ENCODE measurements at regions not wholly inside any gene's neighbourhood (a gene's known extent, or its start where the extent isn't known, plus 50 kb on each side); places are given as distances from the start of the nearest gene placed in this dataset.

DNA sequence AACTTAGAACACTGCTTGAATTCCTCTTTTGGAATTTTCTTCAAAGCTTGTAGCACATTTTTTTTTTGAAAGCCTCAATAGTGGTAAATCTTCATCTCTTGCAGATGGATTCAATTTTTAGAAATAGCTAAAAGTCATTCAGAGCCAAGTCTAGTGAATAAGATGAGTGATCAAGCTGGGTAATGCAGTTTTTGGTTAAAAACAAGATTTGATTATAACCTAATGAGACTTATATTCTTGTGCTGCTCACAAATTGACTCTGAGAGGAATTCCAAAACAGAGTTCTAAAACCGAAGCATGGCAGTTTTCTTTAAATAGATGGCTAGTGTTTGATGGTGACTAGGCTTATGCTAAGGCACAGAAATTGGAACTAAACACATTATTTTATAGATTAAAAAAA lies 2072.6 kb upstream of the CELF4 start:
- no TSS peak for BruUV-seq (replicated peaks)
- no peak for FAIRE-seq
- CTCF ChIA-PET = no interaction called here

DNA sequence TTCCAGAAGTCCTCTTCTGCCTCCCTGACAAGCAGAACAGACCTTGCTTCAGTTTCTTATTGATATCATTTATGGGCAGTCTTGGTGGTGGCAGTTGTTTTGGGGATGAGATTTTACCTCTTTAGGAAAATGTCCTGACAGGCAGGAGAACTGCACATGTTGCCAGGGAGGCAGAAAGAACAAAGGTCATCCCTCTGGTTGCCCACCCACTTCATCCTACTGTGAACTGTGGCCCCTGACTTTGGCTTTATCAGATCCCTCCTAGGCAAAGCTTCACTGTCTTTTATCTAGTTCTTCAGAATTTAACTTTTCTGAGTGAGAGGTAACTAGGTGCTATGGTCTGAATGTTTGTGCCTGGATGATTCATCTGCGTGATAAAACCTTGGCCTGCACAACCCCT lies 2071.3 kb upstream of the CELF4 start:
- CTCF ChIA-PET = no interaction called here
- no peaks in the 10 kb centered on the region for H4K20me1 ChIP-seq (replicated peaks; ENCODE audit: control insufficient read depth, extremely low read depth, insufficient read depth, low read length)
- dilution Hi-C loops (cut with MboI; ENCODE audit: extremely low pct_ligation_motif_present, low sequenced_read_pairs) = no loop called here

More for the DNA sequence above, 2072.6 kb upstream of the CELF4 start:
- dilution Hi-C loops (cut with MboI; ENCODE audit: extremely low pct_ligation_motif_present, low sequenced_read_pairs) (no loop called here), intact Hi-C loops (cut with micrococcal nuclease) (no loop called here)
- POLR2A ChIA-PET = no interaction called here
- no peaks in the 10 kb centered on the region for H3K4me1 ChIP-seq (ENCODE audit: control insufficient read depth, extremely low read depth, insufficient read depth, low read length)
- H3K27me3 ChIP-seq (ENCODE audit: control insufficient read depth in 2 of 2, insufficient read depth in 2 of 2, low read length in 2 of 2) = no peaks in the 10 kb centered on the region
- no peak overlapping the region for H3K4me2 ChIP-seq (ENCODE audit: insufficient read depth, low read length)
- no peak overlapping the region for H3K4me3 ChIP-seq (replicated peaks in 1 of 3; ENCODE audit: insufficient read depth in 1 of 3, low read depth in 1 of 3, low read length in 3 of 3)
- no peak overlapping the region for H3K9ac ChIP-seq (replicated peaks; ENCODE audit: extremely low read depth, insufficient read depth, low read length)
- H3K9me3 ChIP-seq (replicated peaks; ENCODE audit: control insufficient read depth, insufficient read depth, low read length) = no peaks in the 10 kb centered on the region
- DNase-seq (ENCODE audit: low read depth, low spot score) = no peak
- H3K79me2 ChIP-seq (ENCODE audit: control insufficient read depth, insufficient read depth, low read length) = no peaks in the 10 kb centered on the region
- no peaks in the 10 kb centered on the region for H4K20me1 ChIP-seq (replicated peaks; ENCODE audit: control insufficient read depth, extremely low read depth, insufficient read depth, low read length)
- no peaks in the 10 kb centered on the region for H3K9me1 ChIP-seq (replicated peaks; ENCODE audit: control insufficient read depth, extremely low read depth, insufficient read depth, low read length)
- no peaks in the 10 kb centered on the region for H3K36me3 ChIP-seq (ENCODE audit: control insufficient read depth in 2 of 2, extremely low read depth in 1 of 2, insufficient read depth in 2 of 2, low read length in 2 of 2)
- TF ChIP-seq MYC (IDR thresholded peaks at IDR 0.05; ENCODE audit: low read depth, low read length) (no peak), POLR2AphosphoS5 (IDR thresholded peaks at IDR 0.05; ENCODE audit: insufficient read depth, low read depth, low read length) (no peak), POLR2A (IDR thresholded peaks at IDR 0.05; ENCODE audit: low read depth, low read length) (no peak), EZH2 (IDR thresholded peaks at IDR 0.05; ENCODE audit: borderline replicate concordance, low read depth, low read length, severe bottlenecking) (no peak), FOS (IDR thresholded peaks at IDR 0.05; ENCODE audit: borderline replicate concordance, insufficient read depth, low read length) (no peak), JUN (IDR thresholded peaks at IDR 0.05; ENCODE audit: borderline replicate concordance, insufficient read depth, insufficient read length, low read depth) (no peak)
- TF ChIP-seq, protein P1, sequence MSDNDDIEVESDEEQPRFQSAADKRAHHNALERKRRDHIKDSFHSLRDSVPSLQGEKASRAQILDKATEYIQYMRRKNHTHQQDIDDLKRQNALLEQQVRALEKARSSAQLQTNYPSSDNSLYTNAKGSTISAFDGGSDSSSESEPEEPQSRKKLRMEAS (IDR thresholded peaks at IDR 0.05; ENCODE audit: insufficient read depth, insufficient read length) = no peak
- TF ChIP-seq, protein P2, sequence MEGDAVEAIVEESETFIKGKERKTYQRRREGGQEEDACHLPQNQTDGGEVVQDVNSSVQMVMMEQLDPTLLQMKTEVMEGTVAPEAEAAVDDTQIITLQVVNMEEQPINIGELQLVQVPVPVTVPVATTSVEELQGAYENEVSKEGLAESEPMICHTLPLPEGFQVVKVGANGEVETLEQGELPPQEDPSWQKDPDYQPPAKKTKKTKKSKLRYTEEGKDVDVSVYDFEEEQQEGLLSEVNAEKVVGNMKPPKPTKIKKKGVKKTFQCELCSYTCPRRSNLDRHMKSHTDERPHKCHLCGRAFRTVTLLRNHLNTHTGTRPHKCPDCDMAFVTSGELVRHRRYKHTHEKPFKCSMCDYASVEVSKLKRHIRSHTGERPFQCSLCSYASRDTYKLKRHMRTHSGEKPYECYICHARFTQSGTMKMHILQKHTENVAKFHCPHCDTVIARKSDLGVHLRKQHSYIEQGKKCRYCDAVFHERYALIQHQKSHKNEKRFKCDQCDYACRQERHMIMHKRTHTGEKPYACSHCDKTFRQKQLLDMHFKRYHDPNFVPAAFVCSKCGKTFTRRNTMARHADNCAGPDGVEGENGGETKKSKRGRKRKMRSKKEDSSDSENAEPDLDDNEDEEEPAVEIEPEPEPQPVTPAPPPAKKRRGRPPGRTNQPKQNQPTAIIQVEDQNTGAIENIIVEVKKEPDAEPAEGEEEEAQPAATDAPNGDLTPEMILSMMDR (IDR thresholded peaks at IDR 0.05; ENCODE audit: extremely low read depth in 1 of 2, insufficient read depth in 1 of 2, low read depth in 1 of 2, low read length in 2 of 2) = no peak
- no peak overlapping the region for H2AFZ ChIP-seq (ENCODE audit: low read depth, low read length)
- H3K27ac ChIP-seq (ENCODE audit: insufficient read depth, low read depth, low read length) = no peak overlapping the region

More for the DNA sequence above, 2071.3 kb upstream of the CELF4 start:
- H3K27me3 ChIP-seq (ENCODE audit: control insufficient read depth in 2 of 2, insufficient read depth in 2 of 2, low read length in 2 of 2) = no peaks in the 10 kb centered on the region
- no peak overlapping the region for H2AFZ ChIP-seq (ENCODE audit: low read depth, low read length)
- no peak overlapping the region for H3K4me3 ChIP-seq (replicated peaks in 1 of 3; ENCODE audit: insufficient read depth in 1 of 3, low read depth in 1 of 3, low read length in 3 of 3)
- H3K4me2 ChIP-seq (ENCODE audit: insufficient read depth, low read length) = no peak overlapping the region
- no peaks in the 10 kb centered on the region for H3K36me3 ChIP-seq (ENCODE audit: control insufficient read depth in 2 of 2, extremely low read depth in 1 of 2, insufficient read depth in 2 of 2, low read length in 2 of 2)
- BruUV-seq (replicated peaks) = no TSS peak
- TF ChIP-seq, protein P1 (IDR thresholded peaks at IDR 0.05; ENCODE audit: insufficient read depth, insufficient read length) = no peak
- no peak for TF ChIP-seq EZH2 (IDR thresholded peaks at IDR 0.05; ENCODE audit: borderline replicate concordance, low read depth, low read length, severe bottlenecking)
- TF ChIP-seq JUN (IDR thresholded peaks at IDR 0.05; ENCODE audit: borderline replicate concordance, insufficient read depth, insufficient read length, low read depth) = no peak
- no peak for TF ChIP-seq POLR2A (IDR thresholded peaks at IDR 0.05; ENCODE audit: low read depth, low read length)
- TF ChIP-seq POLR2AphosphoS5 (IDR thresholded peaks at IDR 0.05; ENCODE audit: insufficient read depth, low read depth, low read length) = no peak
- TF ChIP-seq, protein P2 (IDR thresholded peaks at IDR 0.05; ENCODE audit: extremely low read depth in 1 of 2, insufficient read depth in 1 of 2, low read depth in 1 of 2, low read length in 2 of 2) = no peak
- TF ChIP-seq GATA2 (IDR thresholded peaks at IDR 0.05; ENCODE audit: insufficient read depth, insufficient read length, low read depth, low read length) = no peak
- no peak for TF ChIP-seq MYC (IDR thresholded peaks at IDR 0.05; ENCODE audit: low read depth, low read length)
- no peak for TF ChIP-seq FOS (IDR thresholded peaks at IDR 0.05; ENCODE audit: borderline replicate concordance, insufficient read depth, low read length)
- no peak overlapping the region for H3K27ac ChIP-seq (ENCODE audit: insufficient read depth, low read depth, low read length)
- no peaks in the 10 kb centered on the region for H3K79me2 ChIP-seq (ENCODE audit: control insufficient read depth, insufficient read depth, low read length)
- intact Hi-C loops (cut with micrococcal nuclease) = no loop called here
- no peaks in the 10 kb centered on the region for H3K9me3 ChIP-seq (replicated peaks; ENCODE audit: control insufficient read depth, insufficient read depth, low read length)
- POLR2A ChIA-PET = no interaction called here
- no peaks in the 10 kb centered on the region for H3K9me1 ChIP-seq (replicated peaks; ENCODE audit: control insufficient read depth, extremely low read depth, insufficient read depth, low read length)
- no peak for DNase-seq (ENCODE audit: low read depth, low spot score)
- no peak overlapping the region for H3K9ac ChIP-seq (replicated peaks; ENCODE audit: extremely low read depth, insufficient read depth, low read length)
- no peaks in the 10 kb centered on the region for H3K4me1 ChIP-seq (ENCODE audit: control insufficient read depth, extremely low read depth, insufficient read depth, low read length)
- no peak for FAIRE-seq

Data from endothelial cell of umbilical vein (primary cell).